ENCODE measurements at regions not wholly inside any gene's neighbourhood (a gene's known extent, or its start where the extent isn't known, plus 50 kb on each side); places are given as distances from the start of the nearest gene placed in this dataset.

DNA sequence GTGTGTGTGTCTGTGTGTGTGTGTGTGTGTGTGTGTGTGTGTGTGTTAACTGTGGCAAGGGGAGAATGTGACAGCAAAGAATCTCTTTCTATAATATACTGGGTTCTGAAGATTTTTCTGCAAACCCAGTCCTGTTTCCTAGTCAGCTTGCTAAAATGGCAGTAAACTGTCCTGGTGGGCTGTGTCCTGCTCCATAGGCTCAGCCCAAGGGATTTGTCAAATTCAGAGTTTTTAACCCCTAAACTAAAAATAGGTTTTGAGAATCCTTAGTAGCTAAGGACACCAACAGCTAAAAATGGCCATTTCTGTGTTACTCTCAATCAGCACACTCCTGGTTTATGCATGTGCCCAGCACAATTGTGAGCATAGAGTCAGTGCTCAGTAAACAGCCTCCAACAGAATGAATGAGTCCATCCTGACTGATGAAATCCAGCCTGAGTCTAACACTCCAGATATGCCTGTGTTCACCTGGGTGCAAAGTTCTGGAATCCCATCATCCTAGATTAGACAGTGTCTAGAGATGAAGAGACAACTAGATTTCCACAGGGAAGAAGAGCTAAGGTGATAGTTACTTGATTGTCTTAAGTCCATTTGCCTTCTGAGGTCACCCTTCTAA, 192.6 kb downstream of the TTC6 start:
- no peak for DNase-seq
- no peaks in the 10 kb centered on the region for H3K36me3 ChIP-seq
- H3K27ac ChIP-seq: no peak overlapping the region
- no peaks in the 10 kb centered on the region for H3K27me3 ChIP-seq
- TF ChIP-seq POLR2A (IDR thresholded peaks at IDR 0.05) (no peak), EP300 (IDR thresholded peaks at IDR 0.05) (no peak), POLR2AphosphoS5 (IDR thresholded peaks at IDR 0.05) (no peak)
- TF ChIP-seq, protein P1, sequence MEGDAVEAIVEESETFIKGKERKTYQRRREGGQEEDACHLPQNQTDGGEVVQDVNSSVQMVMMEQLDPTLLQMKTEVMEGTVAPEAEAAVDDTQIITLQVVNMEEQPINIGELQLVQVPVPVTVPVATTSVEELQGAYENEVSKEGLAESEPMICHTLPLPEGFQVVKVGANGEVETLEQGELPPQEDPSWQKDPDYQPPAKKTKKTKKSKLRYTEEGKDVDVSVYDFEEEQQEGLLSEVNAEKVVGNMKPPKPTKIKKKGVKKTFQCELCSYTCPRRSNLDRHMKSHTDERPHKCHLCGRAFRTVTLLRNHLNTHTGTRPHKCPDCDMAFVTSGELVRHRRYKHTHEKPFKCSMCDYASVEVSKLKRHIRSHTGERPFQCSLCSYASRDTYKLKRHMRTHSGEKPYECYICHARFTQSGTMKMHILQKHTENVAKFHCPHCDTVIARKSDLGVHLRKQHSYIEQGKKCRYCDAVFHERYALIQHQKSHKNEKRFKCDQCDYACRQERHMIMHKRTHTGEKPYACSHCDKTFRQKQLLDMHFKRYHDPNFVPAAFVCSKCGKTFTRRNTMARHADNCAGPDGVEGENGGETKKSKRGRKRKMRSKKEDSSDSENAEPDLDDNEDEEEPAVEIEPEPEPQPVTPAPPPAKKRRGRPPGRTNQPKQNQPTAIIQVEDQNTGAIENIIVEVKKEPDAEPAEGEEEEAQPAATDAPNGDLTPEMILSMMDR (IDR thresholded peaks at IDR 0.05): no peak
- intact Hi-C loops (cut with DNase I): no loop called here
- no peak overlapping the region for H3K4me3 ChIP-seq
- no peaks in the 10 kb centered on the region for H3K9me3 ChIP-seq
- H3K4me1 ChIP-seq: no peaks in the 10 kb centered on the region

DNA sequence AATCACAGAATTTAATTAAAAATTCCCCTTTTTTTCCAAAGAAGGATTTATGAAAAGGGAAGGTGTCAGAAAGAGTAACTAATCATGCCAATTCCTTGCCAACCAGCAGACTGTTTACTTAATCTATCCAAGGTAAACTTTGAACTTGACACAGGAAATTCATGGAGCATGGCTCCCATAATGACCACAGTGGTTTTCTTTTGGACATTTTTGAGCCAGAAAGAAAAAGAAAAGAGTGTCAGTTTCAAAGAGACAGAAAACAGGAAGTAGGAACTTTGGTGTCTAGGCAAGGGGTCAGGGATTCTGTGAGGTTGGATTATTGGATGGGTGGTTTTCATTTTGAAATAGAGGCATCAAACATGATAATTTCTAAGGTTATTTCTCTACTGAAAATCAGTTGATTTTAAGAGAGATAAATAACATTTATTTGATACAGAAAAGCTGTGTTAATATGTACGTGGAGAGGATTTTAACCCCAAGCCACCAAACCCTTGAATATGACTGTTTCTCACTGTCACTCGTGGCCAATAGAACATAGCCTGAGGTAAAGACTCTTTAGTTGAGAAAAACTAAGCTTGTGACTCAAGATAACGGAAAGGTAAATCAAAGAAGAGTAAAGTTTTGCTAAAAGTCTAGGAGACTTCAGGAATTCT, 196.1 kb downstream of the TTC6 start:
- Histone ChIP-seq H3K36me3 (no peaks in the 10 kb centered on the region), H3K4me1 (no peaks in the 10 kb centered on the region), H3K27me3 (no peaks in the 10 kb centered on the region), H3K4me3 (no peak overlapping the region), H3K9me3 (no peaks in the 10 kb centered on the region), H3K27ac (no peak overlapping the region)
- WGBS, 2 donors: 75 to 93% methylated on average over 3 of the region's 3 CpGs
- DNase-seq: no peak
- TF ChIP-seq POLR2AphosphoS5 (IDR thresholded peaks at IDR 0.05): no peak
- no peak for TF ChIP-seq POLR2A (IDR thresholded peaks at IDR 0.05)
- no peak for TF ChIP-seq EP300 (IDR thresholded peaks at IDR 0.05)
- TF ChIP-seq, protein P1 (IDR thresholded peaks at IDR 0.05): no peak
- intact Hi-C loops (cut with DNase I): no loop called here

DNA sequence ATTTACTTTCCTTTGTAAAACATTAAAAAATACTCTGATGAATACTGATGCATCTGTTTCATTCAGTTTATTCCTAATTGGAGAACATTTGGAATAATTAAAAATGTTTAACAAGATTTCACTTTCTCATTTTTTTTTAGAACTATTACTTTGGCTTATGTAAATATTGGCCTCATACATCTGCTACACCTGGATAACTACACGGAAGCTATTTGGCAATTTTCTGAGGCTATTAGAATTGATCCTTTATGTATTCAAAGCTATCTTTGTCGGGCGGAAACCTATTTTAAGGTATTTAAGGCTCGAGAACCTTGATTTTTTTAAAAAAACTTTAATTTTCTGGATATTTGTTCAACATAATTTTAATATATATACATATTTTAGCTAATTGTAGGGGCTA, 196.7 kb downstream of the TTC6 start:
- Histone ChIP-seq H3K9me3 (no peaks in the 10 kb centered on the region), H3K4me3 (no peak overlapping the region), H3K27me3 (no peaks in the 10 kb centered on the region), H3K27ac (no peak overlapping the region), H3K36me3 (no peaks in the 10 kb centered on the region), H3K4me1 (no peaks in the 10 kb centered on the region)
- intact Hi-C loops (cut with DNase I): no loop called here
- TF ChIP-seq, protein P1 (IDR thresholded peaks at IDR 0.05): no peak
- no peak for TF ChIP-seq EP300 (IDR thresholded peaks at IDR 0.05)
- no peak for TF ChIP-seq POLR2AphosphoS5 (IDR thresholded peaks at IDR 0.05)
- TF ChIP-seq POLR2A (IDR thresholded peaks at IDR 0.05): no peak
- 82 to 89% methylated on average over 4 of the region's 4 CpGs for WGBS, 2 donors
- no peak for DNase-seq

DNA sequence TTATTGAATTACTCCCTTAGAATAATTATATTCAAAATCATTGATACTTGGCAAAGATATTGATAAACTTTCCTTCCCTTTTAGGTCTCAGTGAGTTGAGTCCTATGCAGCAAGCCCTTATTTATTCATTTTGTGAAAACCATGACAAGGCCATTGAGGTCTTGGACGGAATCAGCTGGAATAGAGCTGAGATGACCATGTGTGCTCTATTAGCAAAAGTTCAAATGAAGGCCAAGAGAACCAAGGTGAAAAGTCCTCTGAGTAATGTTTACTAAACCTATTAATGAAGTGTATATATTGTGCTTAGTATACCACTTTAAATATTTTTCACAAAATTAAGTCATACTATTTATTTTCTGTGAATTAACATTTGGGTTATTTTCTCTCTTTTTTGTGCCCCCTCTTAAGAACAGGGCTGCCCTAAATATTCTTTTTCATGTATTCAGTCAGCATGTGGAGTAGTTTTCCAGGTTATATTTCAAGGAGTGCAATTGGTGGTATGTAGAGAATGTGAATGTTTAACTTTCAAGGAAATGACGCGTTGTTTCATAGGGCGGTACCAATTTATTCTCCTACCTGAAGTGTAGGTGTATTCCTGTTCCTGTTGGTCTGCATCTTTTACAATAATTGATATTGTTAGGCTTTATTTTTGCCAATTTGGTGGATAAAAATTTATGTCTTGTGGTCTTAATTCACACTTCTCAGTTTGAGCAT, 201.4 kb downstream of the TTC6 start:
- intact Hi-C loops (cut with DNase I): no loop called here

More for the DNA sequence above, 201.4 kb downstream of the TTC6 start:
- TF ChIP-seq POLR2AphosphoS5 (IDR thresholded peaks at IDR 0.05) (no peak), POLR2A (IDR thresholded peaks at IDR 0.05) (no peak), EP300 (IDR thresholded peaks at IDR 0.05) (no peak)
- TF ChIP-seq, protein P1 (IDR thresholded peaks at IDR 0.05): no peak
- H3K27me3 ChIP-seq: no peaks in the 10 kb centered on the region
- no peaks in the 10 kb centered on the region for H3K4me1 ChIP-seq
- no peaks in the 10 kb centered on the region for H3K36me3 ChIP-seq
- H3K27ac ChIP-seq: no peak overlapping the region
- H3K4me3 ChIP-seq: no peak overlapping the region
- DNase-seq: no peak
- H3K9me3 ChIP-seq: no peaks in the 10 kb centered on the region
- WGBS, 2 donors: 55 to 83% methylated on average over 4 of the region's 4 CpGs
